Adrenal gland (tissue), 5 donors: ENCODE measurements at regions not wholly inside any gene's neighbourhood (a gene's known extent, or its start where the extent isn't known, plus 50 kb on each side); places are given as distances from the start of the nearest gene placed in this dataset.

Experiments
- CTCF ChIP-seq, 6 experiments: fragments of 450-650 bp in 4 of 6; fragments of 200-600 bp in 2 of 6; sonication (generic) in 1 of 6; IDR thresholded peaks; 1 replicate in 5 of 6; 2 replicates in 1 of 6; pipeline versions ENCODE4 v1.5.1 to v1.8.0; 2016 to 2021; ENCODE audit warnings: antibody characterized with exemption in 6 of 6, mild to moderate bottlenecking in 2 of 6, moderate library complexity in 1 of 6
- POLR2A ChIP-seq, 2 donors: fragments of 450-650 bp; IDR thresholded peaks; one replicate each; pipeline ENCODE4 v1.6.1; 2017; ENCODE audit warnings: antibody characterized with exemption in 2 of 2, mild to moderate bottlenecking in 2 of 2, moderate library complexity in 1 of 2
- donor health status: DM: no; HTN: no; CAD: no.

DNA sequence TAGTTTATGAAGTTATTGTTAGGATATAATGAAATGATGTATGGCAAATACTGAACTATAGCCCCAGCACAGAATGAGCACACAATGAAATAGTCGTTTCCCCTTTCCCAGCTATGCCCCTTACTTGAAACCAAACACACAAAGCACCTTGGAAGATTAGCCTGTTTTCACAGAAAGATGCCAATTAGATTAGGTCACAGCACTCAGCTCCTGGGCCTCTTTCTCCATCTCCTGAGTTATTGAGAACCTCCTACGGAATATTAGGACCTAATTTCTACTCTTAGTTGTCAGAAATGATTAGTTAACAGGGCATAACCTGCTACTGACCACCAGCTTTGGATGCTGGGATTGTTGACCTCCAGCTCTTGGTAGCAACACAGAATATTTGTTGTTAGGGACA is 269.4 kb upstream of the ROPN1 start:
- TF ChIP-seq POLR2A (IDR thresholded peaks at IDR 0.05) (no peak), CTCF (IDR thresholded peaks at IDR 0.05) (no peak)
